AG04449 (cell line): ENCODE measurements at regions not wholly inside any gene's neighbourhood (a gene's known extent, or its start where the extent isn't known, plus 50 kb on each side); places are given as distances from the start of the nearest gene placed in this dataset.
A peak's percentile ranks its signal among the peaks of the same experiment; 100 is the strongest.
"Not testable (repeated sequence)": the region's sequence is repeated elsewhere in the genome, so short reads cannot be mapped to it uniquely, and the experiment has no call there.

Experiments used
- CTCF ChIA-PET: fragments of 350-600 bp; formaldehyde crosslinking; extraction: SDS; loops from one replicate; lab custom pipeline; 2021; ENCODE audit warnings: antibody characterized with exemption; lab: Yijun Ruan, JAX
- POLR2A ChIA-PET: fragments of 400-600, 350-600 bp; formaldehyde crosslinking; extraction: SDS; loops from one replicate; lab custom pipeline; 2020; ENCODE audit warnings: antibody characterized with exemption, inconsistent platforms; lab: Yijun Ruan, JAX
- DNase-seq: peaks from one replicate; pipeline ENCODE4 v3.0.0-alpha.2; 2010; ENCODE audit warnings: low read depth, low spot score
- H3K4me3 ChIP-seq: 2 replicates; pipeline ENCODE4 v1.5.1; 2011; ENCODE audit warnings: low read depth, mild to moderate bottlenecking, control low read depth, low read length
- CTCF ChIP-seq: IDR thresholded peaks from one replicate; pipeline ENCODE4 v1.5.1; 2011; ENCODE audit warnings: mild to moderate bottlenecking, moderate library complexity, low read length, control low read depth, inconsistent platforms; ENCODE audit not compliant: insufficient read depth; ENCODE audit errors: missing control alignments

DNA sequence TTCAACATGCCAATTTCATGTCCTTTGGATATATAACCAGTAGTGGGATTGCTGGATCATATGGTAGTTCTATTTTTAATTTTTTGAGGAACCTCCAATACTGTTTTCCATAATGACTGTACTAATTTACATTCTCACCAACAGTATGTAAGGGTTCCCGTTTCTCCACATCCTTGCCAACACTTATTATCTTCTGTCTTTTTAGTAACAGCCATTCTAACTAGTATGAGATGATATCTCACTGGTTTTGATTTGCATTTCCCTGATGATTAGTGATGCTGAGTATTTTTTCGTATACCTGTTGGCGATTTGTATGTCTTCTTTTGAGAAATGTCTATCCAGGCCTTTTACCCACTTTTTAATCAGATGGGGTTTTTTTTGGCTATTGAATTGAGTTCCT, 133.5 kb upstream of the MED14 start:
- no peak for DNase-seq
- ChIA-PET CTCF (interaction anchor here (1.7 kb wide), 1 partner anchor 9 kb away, joined by 9 read pairs; no protein-coding TSS in a partner anchor), POLR2A (no interaction called here)
- H3K4me3 ChIP-seq: no peak overlapping the region
- no peak for TF ChIP-seq CTCF

DNA sequence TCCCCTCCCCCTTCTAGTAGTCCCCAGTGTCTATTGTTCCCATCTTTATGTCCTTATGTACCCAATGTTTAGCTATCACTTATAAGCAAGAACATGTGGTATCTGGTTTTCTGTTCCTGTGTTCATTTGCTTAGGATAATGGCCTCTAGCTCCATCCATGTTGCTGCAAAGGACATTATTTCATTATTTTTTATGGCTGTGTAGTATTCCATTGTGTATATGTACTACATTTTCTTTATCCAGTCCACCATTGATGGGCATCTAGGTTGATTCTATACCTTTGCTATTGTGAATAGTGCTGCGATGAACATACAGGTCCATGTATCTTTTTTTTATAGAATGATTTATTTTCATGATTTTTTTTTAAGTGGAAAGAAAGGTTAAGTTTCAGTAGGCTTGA, 135.6 kb upstream of the MED14 start:
- POLR2A ChIA-PET, H3K4me3 ChIP-seq, DNase-seq, CTCF ChIA-PET: not testable (repeated sequence)

DNA sequence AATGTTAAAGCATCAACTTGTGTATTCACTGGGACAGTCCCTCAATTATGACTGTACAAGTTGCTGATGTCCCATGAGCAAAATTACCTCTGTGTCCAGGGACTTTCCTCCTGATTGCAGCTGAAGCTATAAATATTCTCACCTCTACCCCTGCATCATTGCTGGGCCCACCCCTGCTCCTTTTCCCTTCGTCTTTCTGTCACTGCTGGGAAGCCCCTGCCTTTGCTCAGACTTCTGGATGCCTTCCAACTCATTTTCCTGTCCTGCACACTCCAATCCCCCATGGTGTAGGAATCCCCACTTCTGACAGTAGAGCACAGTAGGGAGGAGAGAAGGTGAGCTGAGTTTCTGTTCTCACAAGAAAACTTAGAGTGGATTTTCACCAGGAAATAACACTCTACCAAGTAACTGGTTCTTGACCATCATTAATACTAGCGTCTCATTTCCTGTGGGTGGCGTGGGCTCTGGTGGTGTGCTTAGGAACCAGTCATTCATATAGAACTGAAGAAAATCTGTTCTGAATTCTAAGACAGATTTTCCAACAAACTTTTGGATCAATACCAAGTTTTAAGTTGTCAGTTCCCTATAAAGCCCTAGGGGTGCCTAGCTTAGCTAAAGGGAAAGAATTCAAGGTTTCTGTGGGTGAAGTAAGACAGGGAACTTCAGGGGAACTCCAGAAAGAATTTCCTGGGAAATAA, 136.2 kb upstream of the MED14 start:
- CTCF ChIA-PET: interaction anchor here (1.8 kb wide), 1 partner anchor 244 kb away, joined by 5 read pairs; no protein-coding TSS in a partner anchor
- POLR2A ChIA-PET: no interaction called here
- no peak overlapping the region for H3K4me3 ChIP-seq
- TF ChIP-seq CTCF: no peak
- DNase-seq: no peak

- ChIA-PET CTCF (interaction anchor here (1.0 to 1.8 kb wide), 2 partner anchors 221 to 243 kb away, joined by 3 to 5 read pairs; no protein-coding TSS in a partner anchor), POLR2A (no interaction called here)
- H3K4me3 ChIP-seq: no peak overlapping the region
- TF ChIP-seq CTCF: no peak
- no peak for DNase-seq
Observed at GRCh38 chrX:40872351-40872750, 137.0 kb upstream of the MED14 start.

DNA sequence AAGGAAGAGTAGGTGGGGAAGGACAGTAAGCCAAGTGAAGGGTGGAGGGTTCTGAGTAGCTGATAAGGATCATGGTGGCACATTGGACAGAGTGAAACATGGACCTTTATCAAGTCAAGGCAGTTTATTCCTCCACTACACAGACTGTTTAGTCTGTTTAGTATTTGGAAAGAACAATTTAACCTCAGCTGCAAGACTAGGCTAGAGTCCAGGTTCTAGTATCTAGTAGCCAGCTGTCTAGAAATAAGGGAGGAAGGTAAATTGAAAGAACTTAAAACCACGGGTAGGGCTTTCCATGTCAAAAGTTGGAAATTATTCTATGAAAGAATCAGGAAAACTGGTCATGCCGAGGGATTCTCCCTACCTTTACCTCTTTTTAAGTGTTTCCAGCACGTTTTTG, 140.1 kb upstream of the MED14 start:
- no peak overlapping the region for H3K4me3 ChIP-seq
- CTCF ChIA-PET: interaction anchor here (1.4 kb wide), 1 partner anchor 30 kb away, joined by 5 read pairs; no protein-coding TSS in a partner anchor
- TF ChIP-seq CTCF: no peak
- no peak for DNase-seq
- POLR2A ChIA-PET: no interaction called here

DNA sequence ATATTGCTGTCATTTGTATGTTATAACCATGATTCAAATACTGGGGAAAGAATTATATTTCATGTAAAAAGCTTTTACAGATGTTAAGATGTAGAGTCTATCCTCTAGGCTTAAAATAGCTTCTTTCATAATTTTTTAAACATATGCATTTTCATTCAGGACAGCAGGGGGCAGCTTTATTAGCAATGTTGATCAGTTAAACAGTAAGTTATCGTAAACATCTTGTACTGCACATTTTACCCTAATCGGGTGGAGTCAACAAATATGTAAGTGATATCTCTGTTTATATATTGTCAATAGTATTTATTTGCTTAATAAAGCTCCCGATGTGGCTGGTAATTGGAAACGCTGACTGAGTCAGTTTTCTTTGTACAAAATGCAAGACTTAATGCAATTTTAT, 142.5 kb upstream of the MED14 start:
- ChIA-PET POLR2A (no interaction called here), CTCF (interaction anchor here (0.6 to 4.8 kb wide), 23 partner anchors 8 to 269 kb away, joined by 3 to 39 read pairs (median 4); no protein-coding TSS in a partner anchor)
- no peak for DNase-seq
- H3K4me3 ChIP-seq: no peak overlapping the region
- peak; percentile 11 for TF ChIP-seq CTCF

DNA sequence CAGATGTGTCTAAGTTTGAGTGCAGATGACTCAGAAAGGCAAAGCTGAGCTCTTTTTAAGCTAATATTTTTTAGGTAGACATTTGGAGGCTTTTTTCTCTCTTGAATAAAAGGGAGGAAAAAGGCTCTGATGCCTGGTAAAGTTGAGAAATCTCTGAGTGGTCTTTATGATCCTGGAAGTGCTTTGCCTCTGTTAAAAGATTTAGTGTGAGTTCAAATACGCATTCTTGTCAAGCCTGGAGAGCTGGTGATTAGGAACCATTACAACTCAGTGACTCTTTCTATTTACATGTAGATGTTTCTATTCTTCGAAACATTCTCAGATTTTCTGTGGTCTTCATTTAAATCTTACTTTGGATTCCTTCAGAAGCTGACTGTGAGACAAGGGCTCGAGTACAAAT, 143.4 kb upstream of the MED14 start:
- no peak for TF ChIP-seq CTCF
- CTCF ChIA-PET: interaction anchor here (0.7 to 4.8 kb wide), 14 partner anchors 8 to 240 kb away, joined by 3 to 39 read pairs (median 4); no protein-coding TSS in a partner anchor
- POLR2A ChIA-PET: no interaction called here
- H3K4me3 ChIP-seq: no peak overlapping the region
- DNase-seq: no peak

- H3K4me3 ChIP-seq, POLR2A ChIA-PET, DNase-seq: not testable (repeated sequence)
- CTCF ChIA-PET: interaction anchor here (1.1 to 4.8 kb wide), 6 partner anchors 10 to 236 kb away, joined by 4 to 39 read pairs (median 5); no protein-coding TSS in a partner anchor
Observed at GRCh38 chrX:40879172-40879571, 143.8 kb upstream of the MED14 start.
